ENCODE measurements at regions not wholly inside any gene's neighbourhood (a gene's known extent, or its start where the extent isn't known, plus 50 kb on each side); places are given as distances from the start of the nearest gene placed in this dataset.

- DNase-seq = no peak
These were observed 139.2 kb downstream of the LINC00632 start for GRCh38 chrX:140848800-140849199.

- peak; percentile 3 for DNase-seq
These were observed 141.7 kb upstream of the SPANXB1 start for GRCh38 chrX:140860718-140861117.

- no peak for DNase-seq
These were observed 135.9 kb upstream of the SPANXB1 start for GRCh38 chrX:140866446-140866845.

GRCh38 chrX:140912606-140913005, 89.8 kb upstream of the SPANXB1 start:
- no peak for DNase-seq

- DNase-seq = no peak
These were observed 88.4 kb upstream of the SPANXB1 start for GRCh38 chrX:140913802-140914501.

GRCh38 chrX:140916872-140917271, 85.5 kb upstream of the SPANXB1 start:
- DNase-seq = no peak

GRCh38 chrX:140917354-140918115, 84.9 kb upstream of the SPANXB1 start:
- no peak for DNase-seq

- DNase-seq = no peak
These were observed 83.9 kb upstream of the SPANXB1 start for GRCh38 chrX:140918398-140919038.

GRCh38 chrX:140920416-140920815, 82.0 kb upstream of the SPANXB1 start:
- DNase-seq = no peak

- no peak for DNase-seq
These were observed 79.3 kb upstream of the SPANXB1 start for GRCh38 chrX:140923118-140923517.

- no peak for DNase-seq
These were observed 73.7 kb upstream of the SPANXB1 start for GRCh38 chrX:140928739-140929138.

- DNase-seq = no peak
These were observed 69.4 kb upstream of the SPANXB1 start for GRCh38 chrX:140933016-140933415.

GRCh38 chrX:140933874-140934655, 68.3 kb upstream of the SPANXB1 start:
- no peak for DNase-seq

GRCh38 chrX:140943513-140943912, 58.9 kb upstream of the SPANXB1 start:
- no peak for DNase-seq

- no peak for DNase-seq
These were observed 57.7 kb upstream of the SPANXB1 start for GRCh38 chrX:140944710-140945109.

- DNase-seq = no peak
These were observed 53.6 kb upstream of the SPANXB1 start for GRCh38 chrX:140948827-140949226.

GRCh38 chrX:140949233-140949632, 53.2 kb upstream of the SPANXB1 start:
- DNase-seq = no peak
